KMS-11 (cell line): ENCODE measurements at regions not wholly inside any gene's neighbourhood (a gene's known extent, or its start where the extent isn't known, plus 50 kb on each side); places are given as distances from the start of the nearest gene placed in this dataset.

Experiments
- H2AFZ ChIP-seq: fragments of 200-600 bp; sonication (generic); 2 replicates; pipeline ENCODE4 v1.6.1; 2016; ENCODE audit warnings: antibody characterized with exemption, mixed run types, low read depth
- H3K27ac ChIP-seq: fragments of 200-600 bp; sonication (generic); 2 replicates; pipeline ENCODE4 v1.6.1; 2016; ENCODE audit warnings: mild to moderate bottlenecking, mixed run types
- H3K27me3 ChIP-seq: fragments of 200-600 bp; sonication (generic); 2 replicates; pipeline ENCODE4 v1.6.1; 2017; ENCODE audit warnings: mild to moderate bottlenecking, low read depth, mixed run types, moderate library complexity; ENCODE audit not compliant: insufficient read depth
- H3K36me3 ChIP-seq: fragments of 200-600 bp; sonication (generic); 2 replicates; pipeline ENCODE4 v1.6.1; 2017; ENCODE audit warnings: mild to moderate bottlenecking, mixed run types; ENCODE audit not compliant: insufficient read depth
- H3K4me1 ChIP-seq: fragments of 200-600 bp; sonication (generic); 2 replicates; pipeline ENCODE4 v1.6.1; 2016; ENCODE audit warnings: mild to moderate bottlenecking, low read depth, mixed run types; ENCODE audit not compliant: poor library complexity, severe bottlenecking
- H3K4me2 ChIP-seq: fragments of 200-600 bp; sonication (generic); 2 replicates; pipeline ENCODE4 v1.7.0; 2016; ENCODE audit warnings: mild to moderate bottlenecking, mixed run types
- H3K4me3 ChIP-seq: fragments of 200-600 bp; sonication (generic); IDR thresholded peaks from 2 replicates; pipeline ENCODE4 v1.6.1; 2017; ENCODE audit warnings: low read depth, low read length, mixed read lengths; ENCODE audit not compliant: insufficient read depth
- H3K79me2 ChIP-seq: fragments of 200-600 bp; sonication (generic); 2 replicates; pipeline ENCODE4 v1.6.1; 2016; ENCODE audit warnings: low read depth, mixed run types; ENCODE audit not compliant: insufficient read depth
- H3K9ac ChIP-seq: fragments of 200-600 bp; sonication (generic); 2 replicates; pipeline ENCODE4 v1.6.1; 2016; ENCODE audit warnings: mild to moderate bottlenecking, mixed run types
- H4K20me1 ChIP-seq: fragments of 200-600 bp; sonication (generic); 2 replicates; pipeline ENCODE4 v1.6.1; 2016; ENCODE audit warnings: mild to moderate bottlenecking, mixed run types; ENCODE audit not compliant: insufficient read depth
- CTCF ChIP-seq: fragments of 200-600 bp; sonication (generic); conservative IDR thresholded peaks from 2 replicates; pipeline ENCODE4 v1.6.1; 2017; ENCODE audit warnings: low read depth, mild to moderate bottlenecking, antibody characterized with exemption, low read length, moderate library complexity, mixed read lengths

GRCh38 chr15:98281130-98281529 lies 320.6 kb downstream of the ARRDC4 start:
- H3K79me2 ChIP-seq, result no peaks in the 10 kb centered on the region
- no peak overlapping the region for H3K4me2 ChIP-seq
- no peaks in the 10 kb centered on the region for H3K36me3 ChIP-seq
- H3K4me1 ChIP-seq, result no peaks in the 10 kb centered on the region
- H4K20me1 ChIP-seq, result no peaks in the 10 kb centered on the region
- no peak overlapping the region for H3K27ac ChIP-seq
- TF ChIP-seq CTCF, result no peak
- H3K4me3 ChIP-seq, result no peak overlapping the region
- no peaks in the 10 kb centered on the region for H3K27me3 ChIP-seq
- no peak overlapping the region for H2AFZ ChIP-seq
- no peak overlapping the region for H3K9ac ChIP-seq

DNA sequence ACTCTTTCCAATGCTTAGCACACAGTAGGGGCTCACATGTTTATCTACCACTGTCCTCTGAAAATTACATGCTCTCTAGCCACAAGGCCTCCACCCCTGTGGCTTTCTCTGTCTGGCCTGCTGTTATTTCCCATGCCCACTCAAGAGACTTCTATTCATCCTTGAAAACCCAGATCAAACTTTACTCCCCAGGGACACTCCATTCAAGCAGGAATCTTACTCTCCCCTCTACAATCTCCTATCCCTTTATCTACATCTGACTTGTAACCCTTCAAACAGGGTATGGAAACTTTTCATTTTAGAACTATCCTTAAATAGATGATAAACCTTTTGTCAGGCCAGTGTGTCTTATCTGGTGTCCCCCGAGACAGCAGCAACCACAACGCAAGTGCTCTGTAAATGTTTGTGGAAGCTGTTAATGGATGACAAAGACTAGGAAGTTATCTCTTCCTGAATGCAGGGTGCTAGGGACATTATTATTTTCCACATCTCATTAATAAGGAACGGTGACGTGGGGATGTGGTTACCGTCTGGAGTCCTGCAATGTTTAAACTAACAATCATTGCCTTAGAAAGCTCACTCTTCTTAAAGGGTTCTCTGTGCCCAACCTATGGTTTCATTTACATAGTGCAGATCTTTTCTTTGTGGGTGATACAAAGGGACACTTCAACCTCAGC lies 322.3 kb downstream of the ARRDC4 start:
- Histone ChIP-seq H3K4me2 (no peak overlapping the region), H3K4me3 (no peak overlapping the region), H2AFZ (no peak overlapping the region), H3K9ac (no peak overlapping the region), H3K79me2 (no peaks in the 10 kb centered on the region), H3K27ac (no peak overlapping the region), H3K36me3 (no peaks in the 10 kb centered on the region), H3K4me1 (no peaks in the 10 kb centered on the region), H4K20me1 (no peaks in the 10 kb centered on the region), H3K27me3 (no peaks in the 10 kb centered on the region)
- no peak for TF ChIP-seq CTCF

- Histone ChIP-seq H3K79me2 (no peaks in the 10 kb centered on the region), H3K27ac (no peak overlapping the region), H3K4me3 (no peak overlapping the region), H4K20me1 (no peaks in the 10 kb centered on the region), H3K27me3 (no peaks in the 10 kb centered on the region), H2AFZ (no peak overlapping the region), H3K4me2 (no peak overlapping the region), H3K4me1 (no peaks in the 10 kb centered on the region), H3K9ac (no peak overlapping the region), H3K36me3 (no peaks in the 10 kb centered on the region)
- no peak for TF ChIP-seq CTCF
Measured at GRCh38 chr15:98286200-98286599, 325.7 kb downstream of the ARRDC4 start.

DNA sequence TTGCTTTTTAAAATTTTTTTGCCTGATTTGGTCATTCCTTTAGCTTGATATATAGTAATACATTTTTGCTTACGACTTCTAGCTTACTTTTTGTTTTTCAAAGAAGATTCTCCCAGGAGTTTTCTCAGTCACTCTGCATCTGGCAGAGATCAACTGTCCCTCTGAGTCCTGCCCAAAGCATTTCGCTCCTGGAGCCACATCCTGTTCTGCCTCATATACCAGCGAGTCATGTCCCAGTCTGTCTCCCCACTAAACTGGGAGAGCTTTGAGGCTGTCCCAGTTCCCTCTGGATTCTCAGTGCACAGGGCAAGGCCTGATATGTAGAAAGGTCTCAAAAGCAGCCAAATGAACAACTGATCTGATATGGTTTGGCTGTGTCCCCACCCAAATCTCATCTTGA lies 326.3 kb downstream of the ARRDC4 start:
- Histone ChIP-seq H3K27me3 (no peaks in the 10 kb centered on the region), H2AFZ (no peak overlapping the region), H3K27ac (no peak overlapping the region), H3K79me2 (no peaks in the 10 kb centered on the region), H3K4me2 (no peak overlapping the region), H3K36me3 (no peaks in the 10 kb centered on the region), H3K9ac (no peak overlapping the region), H3K4me1 (no peaks in the 10 kb centered on the region), H4K20me1 (no peaks in the 10 kb centered on the region), H3K4me3 (no peak overlapping the region)
- TF ChIP-seq CTCF, result no peak
